OCI-LY7 (cell line): ENCODE measurements at regions not wholly inside any gene's neighbourhood (a gene's known extent, or its start where the extent isn't known, plus 50 kb on each side); places are given as distances from the start of the nearest gene placed in this dataset.

Experiments used
- BruUV-seq: library from RNA; stranded (reverse); fragments of 400-500 nt; replicated peaks from 2 replicates; lab custom pipeline; 2021; lab: Mats Ljungman, UMichigan
- CTCF ChIA-PET: fragments of 300-600 bp; sonication (Branson Sonifier 250); formaldehyde crosslinking; loops from one replicate; lab custom pipeline; 2022; ENCODE audit warnings: antibody characterized with exemption; ENCODE audit not compliant: unreplicated experiment; lab: Charles Lee
- POLR2A ChIA-PET: fragments of 300-600 bp; sonication (Branson Sonifier 250); formaldehyde crosslinking; loops from one replicate; lab custom pipeline; 2022; ENCODE audit warnings: antibody characterized with exemption; lab: Charles Lee
- DNase-seq: peaks from one replicate; pipeline ENCODE4 v3.0.0-alpha.2; 2015; ENCODE audit warnings: low spot score
- H2AFZ ChIP-seq: fragments of 200-600 bp; sonication (generic), shearing (Covaris generic); 2 replicates; pipeline ENCODE4 v1.6.1; 2014; ENCODE audit warnings: mild to moderate bottlenecking, antibody characterized with exemption, low read length, moderate library complexity
- H3K27ac ChIP-seq: fragments of 200-600 bp; sonication (generic); 2 replicates; pipeline ENCODE4 v1.5.1; 2014; ENCODE audit warnings: mixed run types, low read depth, mild to moderate bottlenecking, moderate library complexity, low read length, inconsistent platforms; ENCODE audit not compliant: poor library complexity, severe bottlenecking
- H3K36me3 ChIP-seq: fragments of 200-600 bp; sonication (generic); 2 replicates; pipeline ENCODE4 v1.6.1; 2014; ENCODE audit warnings: mild to moderate bottlenecking, antibody characterized with exemption, low read length, moderate library complexity, mixed read lengths; ENCODE audit not compliant: insufficient read depth
- H3K4me1 ChIP-seq: fragments of 200-600 bp; sonication (generic); 2 replicates; pipeline ENCODE4 v1.5.1; 2014; ENCODE audit warnings: mild to moderate bottlenecking, low read length; ENCODE audit not compliant: insufficient read depth, poor library complexity, severe bottlenecking
- H3K4me2 ChIP-seq: fragments of 200-600 bp; sonication (generic); 2 replicates; pipeline ENCODE4 v1.6.1; 2014; ENCODE audit warnings: mild to moderate bottlenecking, low read length
- H3K4me3 ChIP-seq: fragments of 200-600 bp; sonication (generic); 2 replicates; pipeline ENCODE4 v1.5.1; 2014; ENCODE audit warnings: mild to moderate bottlenecking, low read depth, low read length; ENCODE audit not compliant: poor library complexity, severe bottlenecking
- H3K79me2 ChIP-seq: fragments of 200-600 bp; sonication (generic); 2 replicates; pipeline ENCODE4 v1.6.1; 2016; ENCODE audit warnings: low read depth, mild to moderate bottlenecking, low read length, moderate library complexity, mixed read lengths; ENCODE audit not compliant: insufficient read depth
- H3K9me2 ChIP-seq: fragments of 200-600 bp; sonication (generic); 2 replicates; pipeline ENCODE4 v1.6.1; 2016; ENCODE audit warnings: mild to moderate bottlenecking, low read length, mixed read lengths; ENCODE audit not compliant: insufficient read depth
- H3K9me3 ChIP-seq: fragments of 200-600 bp; sonication (generic); 2 replicates; pipeline ENCODE4 v1.6.1; 2014; ENCODE audit warnings: mild to moderate bottlenecking, mixed run types, low read length, mixed read lengths
- H4K20me1 ChIP-seq: fragments of 200-600 bp; sonication (generic); 2 replicates; pipeline ENCODE4 v1.6.1; 2014; ENCODE audit warnings: mild to moderate bottlenecking, antibody characterized with exemption, low read length, moderate library complexity, mixed read lengths; ENCODE audit not compliant: insufficient read depth
- CTCF ChIP-seq: fragments of 200-600 bp; sonication (generic); conservative IDR thresholded peaks from 2 replicates; pipeline ENCODE4 v1.5.1; 2014; ENCODE audit warnings: mild to moderate bottlenecking, antibody characterized with exemption, low read length, moderate library complexity, mixed read lengths
- EZH2phosphoT487 ChIP-seq: fragments of 200-600 bp; sonication (generic); IDR thresholded peaks from 2 replicates; pipeline ENCODE4 v1.6.1; 2018; ENCODE audit warnings: low read depth, borderline replicate concordance, mild to moderate bottlenecking, mixed run types, antibody characterized with exemption, low read length, moderate library complexity, mixed read lengths
- intact Hi-C: fragments of 100-400 bp; cut with micrococcal nuclease; formaldehyde crosslinking; loops from one replicate; pipeline ENCODE4 v1.10.0; 2022; ENCODE audit not compliant: unreplicated experiment

- ChIA-PET POLR2A (no interaction called here), CTCF (no interaction called here)
- Histone ChIP-seq H3K27ac (no peak overlapping the region), H3K9me2 (no peaks in the 10 kb centered on the region), H3K79me2 (no peaks in the 10 kb centered on the region), H3K4me3 (no peak overlapping the region), H4K20me1 (no peaks in the 10 kb centered on the region), H2AFZ (no peak overlapping the region), H3K4me2 (no peak overlapping the region), H3K9me3 (no peaks in the 10 kb centered on the region), H3K4me1 (no peaks in the 10 kb centered on the region), H3K36me3 (no peaks in the 10 kb centered on the region)
- BruUV-seq, result no TSS peak
- TF ChIP-seq EZH2phosphoT487, result no peak
- TF ChIP-seq CTCF, result no peak
- intact Hi-C loops, result no loop called here
- DNase-seq, result no peak
Observed at GRCh38 chr18:28916456-28916855, 739.5 kb upstream of the CDH2 start.

- Histone ChIP-seq H4K20me1 (no peaks in the 10 kb centered on the region), H3K79me2 (no peaks in the 10 kb centered on the region), H3K4me3 (no peak overlapping the region), H3K4me1 (no peaks in the 10 kb centered on the region), H3K36me3 (no peaks in the 10 kb centered on the region), H3K9me3 (no peaks in the 10 kb centered on the region), H3K27ac (no peak overlapping the region), H2AFZ (no peak overlapping the region), H3K4me2 (no peak overlapping the region), H3K9me2 (no peaks in the 10 kb centered on the region)
- TF ChIP-seq EZH2phosphoT487 (no peak), CTCF (no peak)
- no TSS peak for BruUV-seq
- intact Hi-C loops, result no loop called here
- no peak for DNase-seq
- CTCF ChIA-PET, result no interaction called here
- POLR2A ChIA-PET, result no interaction called here
Observed at GRCh38 chr18:28905509-28905908, 728.6 kb upstream of the CDH2 start.

GRCh38 chr18:28904789-28905364 is 727.9 kb upstream of the CDH2 start:
- no peak overlapping the region for H3K27ac ChIP-seq
- H3K36me3 ChIP-seq, result no peaks in the 10 kb centered on the region
- POLR2A ChIA-PET, result no interaction called here
- H3K4me3 ChIP-seq, result no peak overlapping the region
- no peaks in the 10 kb centered on the region for H3K9me2 ChIP-seq
- TF ChIP-seq EZH2phosphoT487 (no peak), CTCF (no peak)
- no peak overlapping the region for H3K4me2 ChIP-seq
- no peaks in the 10 kb centered on the region for H3K9me3 ChIP-seq
- H2AFZ ChIP-seq, result no peak overlapping the region
- no peaks in the 10 kb centered on the region for H3K4me1 ChIP-seq
- intact Hi-C loops, result no loop called here
- DNase-seq, result no peak
- no peaks in the 10 kb centered on the region for H3K79me2 ChIP-seq
- no TSS peak for BruUV-seq
- no peaks in the 10 kb centered on the region for H4K20me1 ChIP-seq
- CTCF ChIA-PET, result no interaction called here
